Glomerular visceral epithelial cell (primary cell): ENCODE measurements at regions not wholly inside any gene's neighbourhood (a gene's known extent, or its start where the extent isn't known, plus 50 kb on each side); places are given as distances from the start of the nearest gene placed in this dataset.
"Not testable (repeated sequence)": the region's sequence is repeated elsewhere in the genome, so short reads cannot be mapped to it uniquely, and the experiment has no call there.

Experiments
- DNase-seq: peaks from one replicate; pipeline ENCODE4 v3.0.0-alpha.2; 2016; ENCODE audit errors: extremely low spot score

GRCh38 chr21:16218682-16219343, 489.0 kb downstream of the USP25 start:
- DNase-seq, result no peak

DNA sequence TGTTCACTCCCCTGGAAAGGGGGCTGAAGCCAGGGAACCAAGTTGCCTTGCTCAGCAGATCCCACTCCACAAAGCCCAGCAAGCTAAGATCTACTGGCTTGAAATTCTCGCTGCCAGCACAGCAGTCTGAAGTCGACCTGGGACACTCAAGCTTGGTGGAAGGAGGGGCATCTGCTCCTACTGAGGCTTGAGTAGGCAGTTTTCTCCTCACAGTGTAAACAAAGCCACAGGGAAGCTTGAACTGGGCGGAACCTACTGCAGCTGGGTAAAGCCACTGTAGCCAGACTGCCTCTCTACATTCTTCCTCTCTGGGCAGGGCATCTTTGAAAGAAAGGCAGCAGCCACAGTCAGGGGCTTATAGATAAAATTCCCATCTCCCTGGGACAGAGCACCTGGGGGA, 495.0 kb downstream of the USP25 start:
- not testable (repeated sequence) for DNase-seq

DNA sequence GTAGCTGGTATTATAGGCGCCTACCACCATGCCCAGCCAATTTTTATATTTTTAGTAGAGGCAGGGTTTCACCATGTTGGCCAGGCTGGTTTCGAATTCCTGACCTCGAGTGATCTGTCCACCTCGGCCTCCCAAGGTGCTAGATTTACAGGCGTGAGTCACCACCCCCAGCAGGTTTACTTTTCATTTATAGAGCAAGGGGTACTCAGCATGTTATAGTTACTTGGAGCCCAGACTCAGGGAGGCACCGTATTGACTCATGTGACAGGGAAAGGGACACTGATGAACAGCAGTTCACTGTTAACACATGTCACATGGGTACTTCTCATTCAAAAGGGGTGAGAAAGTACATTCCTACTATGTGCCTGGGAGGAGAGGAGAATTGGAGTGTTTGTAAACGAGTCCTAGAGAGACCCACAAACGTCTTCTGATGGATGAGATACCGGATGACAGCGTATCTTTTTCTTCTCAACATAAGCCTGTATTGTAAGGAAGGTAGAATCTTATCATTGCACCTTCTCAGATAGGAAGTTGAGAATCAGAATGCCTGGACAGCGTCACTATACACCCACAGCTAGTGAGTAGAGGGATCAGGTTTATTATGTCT, 510.0 kb downstream of the USP25 start:
- peak; percentile 9 for DNase-seq

- no peak for DNase-seq
Measured at GRCh38 chr21:16241016-16241415, 511.2 kb downstream of the USP25 start.

GRCh38 chr21:16241479-16241963, 511.7 kb downstream of the USP25 start:
- DNase-seq, result no peak

DNA sequence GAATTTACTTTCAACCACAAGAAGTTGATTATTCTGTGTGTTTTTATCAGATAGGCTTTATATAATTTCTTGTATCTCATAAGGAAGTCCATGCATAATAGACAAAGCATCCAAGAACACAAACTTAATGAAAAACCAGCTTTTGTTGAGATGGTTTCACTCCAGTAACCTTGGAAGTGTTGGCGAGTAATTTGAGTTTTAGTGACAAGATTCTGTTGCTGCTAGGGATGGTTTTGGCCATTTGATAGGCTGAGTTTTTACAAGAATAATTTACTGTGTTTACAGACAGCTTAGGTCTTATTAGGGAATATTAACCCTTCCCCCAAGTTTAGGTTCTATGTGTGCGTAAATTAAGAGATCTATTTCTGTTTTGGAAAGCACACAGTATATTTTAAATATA, 513.6 kb downstream of the USP25 start:
- no peak for DNase-seq

- no peak for DNase-seq
Measured at GRCh38 chr21:16248705-16249104, 518.9 kb downstream of the USP25 start.

DNA sequence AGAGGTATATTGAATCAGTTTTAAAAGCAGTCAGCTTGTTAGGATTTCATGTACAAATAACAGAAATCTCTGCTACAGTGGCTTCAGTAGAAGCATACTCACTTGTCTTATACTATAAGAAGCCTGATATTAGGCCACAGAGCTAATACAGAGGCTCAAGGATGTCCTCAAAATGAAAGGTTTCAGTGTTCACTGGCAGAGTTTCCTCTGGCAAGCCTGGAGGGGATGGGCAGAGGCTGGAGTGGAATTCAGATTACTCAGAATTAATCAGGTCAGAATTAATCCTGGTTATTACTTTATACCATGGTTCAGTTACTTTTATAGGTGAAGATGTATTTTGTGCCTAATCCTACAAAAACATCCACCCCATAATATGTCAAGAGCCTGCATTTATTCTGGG, 520.5 kb downstream of the USP25 start:
- DNase-seq, result no peak

DNA sequence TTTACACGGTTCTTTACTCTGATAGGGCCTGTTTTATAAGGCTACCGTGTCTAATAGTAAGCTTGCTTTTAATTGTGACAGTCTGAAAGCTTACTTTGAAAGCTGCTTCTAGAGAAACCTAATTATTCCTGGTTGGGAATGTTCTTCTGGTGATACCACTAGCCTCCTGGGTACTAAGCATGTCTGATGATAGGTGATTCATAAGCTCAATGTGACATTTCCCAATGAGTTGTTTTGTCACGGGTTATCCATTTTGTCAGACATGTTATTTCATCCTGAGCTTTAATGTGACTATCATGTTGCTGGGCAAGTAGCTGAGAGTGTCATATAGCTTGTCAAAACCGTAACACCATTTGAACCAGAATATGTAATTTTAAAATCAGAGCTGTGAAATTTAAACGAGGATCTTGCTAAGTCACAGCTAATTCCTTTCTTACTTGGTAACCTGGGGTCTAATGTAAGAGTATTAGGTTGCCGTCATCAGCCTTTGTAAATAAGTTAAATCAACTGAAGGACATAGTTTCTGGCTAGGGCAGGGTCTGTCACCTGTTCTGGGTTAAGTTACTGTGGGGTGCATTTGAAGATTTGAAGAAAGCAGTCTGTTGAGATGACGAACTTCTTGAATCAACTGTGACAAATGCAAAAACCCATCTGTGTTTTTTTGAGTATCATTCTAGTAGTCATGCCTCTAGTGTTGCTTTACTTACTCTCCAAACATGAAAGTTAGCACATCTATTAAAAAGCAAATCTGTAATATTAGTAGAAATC, 529.2 kb downstream of the USP25 start:
- no peak for DNase-seq

GRCh38 chr21:16262091-16262490, 532.3 kb downstream of the USP25 start:
- DNase-seq, result no peak

- DNase-seq, result no peak
Measured at GRCh38 chr21:16264319-16264718, 534.5 kb downstream of the USP25 start.

GRCh38 chr21:16269476-16269875, 539.7 kb downstream of the USP25 start:
- DNase-seq, result no peak

GRCh38 chr21:16279731-16280581, 550.2 kb downstream of the USP25 start:
- DNase-seq, result peak; percentile 66

DNA sequence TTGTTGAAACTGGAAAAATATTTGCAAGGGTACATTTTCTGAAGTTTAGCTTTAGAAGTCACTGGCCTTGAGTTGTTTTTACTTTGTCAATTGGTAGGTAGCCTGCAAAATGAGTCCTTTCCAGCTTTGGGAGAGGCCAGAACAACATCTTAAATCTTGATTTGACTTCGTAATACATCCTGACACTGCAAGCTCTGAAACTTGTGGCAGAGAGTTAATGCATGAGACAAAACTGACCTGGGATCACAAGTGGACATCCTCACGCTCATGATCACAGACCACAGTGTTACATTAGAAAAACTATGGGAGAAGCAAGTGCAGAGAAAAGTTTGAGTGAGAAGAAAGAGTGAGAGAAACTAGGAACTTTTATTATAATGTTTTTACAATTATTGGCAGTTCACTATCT, 550.9 kb downstream of the USP25 start:
- DNase-seq, result peak; percentile 31

GRCh38 chr21:16283516-16283915, 553.7 kb downstream of the USP25 start:
- no peak for DNase-seq

GRCh38 chr21:16285605-16286126, 555.9 kb downstream of the USP25 start:
- no peak for DNase-seq

- peak; percentile 3 for DNase-seq
Measured at GRCh38 chr21:16287046-16287445, 557.3 kb downstream of the USP25 start.

DNA sequence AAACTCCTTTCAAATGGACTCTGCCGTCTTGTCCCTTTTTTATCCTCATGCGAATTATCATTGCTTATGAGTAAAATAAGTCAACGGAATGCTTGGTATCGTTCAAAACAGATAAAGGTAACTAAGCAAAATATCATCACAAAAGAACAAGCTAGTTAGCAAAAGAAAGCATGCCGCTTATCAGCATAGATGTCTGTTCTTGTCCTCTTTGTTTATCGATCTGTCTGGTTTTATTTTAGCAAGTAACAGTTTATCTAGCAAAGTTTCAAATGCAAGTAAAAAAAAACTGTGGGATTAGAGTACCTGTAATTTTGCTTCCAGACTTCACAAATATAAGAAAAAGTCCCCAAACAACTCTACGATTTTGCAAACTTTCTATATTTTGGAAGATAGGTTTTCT, 561.5 kb downstream of the USP25 start:
- no peak for DNase-seq

GRCh38 chr21:16294128-16294527, 564.3 kb downstream of the USP25 start:
- DNase-seq, result no peak

DNA sequence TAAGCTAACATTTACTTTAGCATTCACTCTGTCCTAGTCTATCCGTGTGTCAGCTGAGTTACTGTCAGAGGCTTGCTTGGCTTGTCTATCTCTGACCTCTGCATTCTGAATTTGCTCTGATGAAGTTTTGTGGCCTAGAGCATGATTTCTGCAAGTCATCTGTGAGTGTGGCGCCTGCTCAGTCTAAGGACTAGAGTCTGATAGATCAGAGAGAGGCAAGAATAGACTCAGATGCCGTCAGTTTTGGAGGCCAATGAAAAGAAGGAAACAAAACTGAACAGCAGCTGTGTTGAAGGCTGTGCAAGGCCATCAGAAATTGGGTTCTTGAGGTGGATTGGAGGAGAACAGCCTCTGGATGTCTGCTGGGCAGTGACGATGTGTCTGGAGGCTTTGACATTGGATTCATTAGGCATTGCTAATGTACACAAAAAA, 573.1 kb downstream of the USP25 start:
- DNase-seq, result no peak
